ENCODE measurements at regions not wholly inside any gene's neighbourhood (a gene's known extent, or its start where the extent isn't known, plus 50 kb on each side); places are given as distances from the start of the nearest gene placed in this dataset.
"Not testable (repeated sequence)": the region's sequence is repeated elsewhere in the genome, so short reads cannot be mapped to it uniquely, and the experiment has no call there.

DNA sequence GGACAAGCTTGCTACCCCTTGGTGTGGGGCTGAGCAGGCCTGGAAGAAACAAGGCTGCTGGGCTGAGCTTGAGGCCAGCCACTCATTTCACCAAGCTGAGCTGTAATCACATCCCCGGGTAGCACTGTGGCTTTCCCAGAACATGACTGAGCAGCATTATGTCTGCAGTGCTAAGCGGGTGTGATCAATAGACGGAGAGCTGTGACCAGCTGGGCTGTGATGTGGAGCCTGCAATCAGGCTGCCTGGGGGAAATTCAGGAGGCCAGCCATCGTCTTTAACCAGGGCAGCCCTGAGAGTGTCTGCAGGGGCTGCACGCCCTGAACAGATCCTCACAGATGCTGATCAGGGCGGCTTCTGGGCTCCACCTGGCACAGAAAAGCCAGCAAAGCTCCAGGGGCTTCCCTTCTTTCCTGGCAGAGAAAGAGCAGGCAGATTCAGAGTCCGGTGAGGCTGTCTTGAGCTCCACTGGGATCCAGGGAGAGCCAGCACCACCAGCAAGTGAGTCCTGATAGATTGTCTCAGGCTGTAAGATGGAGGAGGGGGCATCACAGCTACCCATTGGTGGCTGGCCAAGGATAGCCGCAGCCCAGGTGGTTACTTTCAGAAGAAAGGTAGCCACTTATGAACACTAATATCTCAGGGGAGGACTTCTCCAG, 165.9 kb downstream of the NRN1 start:
- H3K36me3 Mint-ChIP-seq: peaks cover 1% of the 10 kb centered on the region
- peaks cover 4% of the 10 kb centered on the region for H3K4me1 Mint-ChIP-seq
- H3K27me3 Mint-ChIP-seq: peaks cover 13% of the 10 kb centered on the region
- DNase-seq (ENCODE audit: low spot score in 2 of 2): no peak
- H3K4me3 Mint-ChIP-seq: no peak overlapping the region
- no peak for ATAC-seq (ENCODE audit: low read depth)
- H3K9me3 Mint-ChIP-seq: peaks cover 2% of the 10 kb centered on the region
- no peak overlapping the region for H3K27ac Mint-ChIP-seq

DNA sequence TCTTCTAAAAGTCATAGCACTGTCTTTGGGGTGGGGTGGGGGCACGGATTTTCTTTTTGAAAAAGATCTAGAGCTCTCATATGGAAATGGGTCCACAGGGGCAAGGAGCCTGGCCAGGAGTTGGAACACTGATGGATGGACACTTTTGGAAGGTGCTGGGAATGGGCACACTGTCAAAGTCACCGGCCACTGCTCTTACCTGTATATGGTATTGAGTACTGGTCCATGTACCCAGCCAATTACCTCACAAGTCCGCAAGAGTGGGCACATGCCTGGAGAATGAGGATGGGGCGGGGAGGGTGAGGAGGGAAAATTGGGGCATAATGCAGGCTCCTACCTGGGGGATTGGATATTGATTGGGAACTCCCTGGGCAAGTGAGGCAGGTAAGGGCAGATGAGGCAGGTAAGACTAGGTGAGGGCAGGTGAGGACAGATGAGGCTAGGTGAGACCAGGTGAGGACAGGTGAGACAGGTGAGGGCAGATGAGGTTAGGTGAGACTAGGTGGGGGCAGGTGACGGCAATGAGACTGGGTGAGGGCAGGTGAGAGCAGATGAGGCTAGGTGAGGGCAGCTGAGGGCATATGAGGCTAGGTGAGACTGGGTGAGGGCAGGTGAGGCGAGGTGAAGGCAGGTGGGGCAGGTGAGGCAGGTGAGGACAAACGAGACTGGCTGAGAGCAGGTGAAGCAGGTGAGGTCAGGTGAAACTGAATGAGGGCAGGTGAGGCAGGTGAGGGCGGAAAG, 167.9 kb downstream of the NRN1 start:
- no peak overlapping the region for H3K27ac Mint-ChIP-seq
- peaks cover 13% of the 10 kb centered on the region for H3K27me3 Mint-ChIP-seq
- ATAC-seq (ENCODE audit: low read depth) (no peak), DNase-seq (ENCODE audit: low spot score in 2 of 2) (no peak)
- H3K4me3 Mint-ChIP-seq: no peak overlapping the region
- peaks cover 1% of the 10 kb centered on the region for H3K36me3 Mint-ChIP-seq
- H3K9me3 Mint-ChIP-seq: peaks cover 2% of the 10 kb centered on the region
- peaks cover 4% of the 10 kb centered on the region for H3K4me1 Mint-ChIP-seq

DNA sequence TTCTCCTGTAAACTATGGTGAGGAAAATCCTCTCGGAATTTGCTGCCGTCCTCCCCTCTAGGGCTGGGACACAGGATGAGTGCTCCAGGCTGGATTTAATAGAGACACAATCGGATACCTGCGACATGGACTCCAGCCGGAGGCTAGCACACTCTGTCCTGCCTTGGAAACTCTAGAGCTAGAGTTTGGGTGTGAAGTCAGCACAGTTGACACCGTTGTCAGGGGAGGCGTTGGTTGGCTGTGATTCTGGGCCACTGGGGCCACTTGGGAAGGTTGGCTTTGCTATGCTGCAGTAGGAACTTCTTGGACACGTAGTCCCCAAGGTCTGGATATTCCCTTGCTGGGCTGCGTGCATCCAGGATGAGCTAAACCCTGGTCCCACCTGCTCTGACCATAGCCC, 169.4 kb downstream of the NRN1 start:
- DNase-seq (ENCODE audit: low spot score in 2 of 2) (no peak), ATAC-seq (ENCODE audit: low read depth) (no peak)
- no peaks in the 10 kb centered on the region for H3K9me3 Mint-ChIP-seq
- no peaks in the 10 kb centered on the region for H3K36me3 Mint-ChIP-seq
- no peak overlapping the region for H3K4me3 Mint-ChIP-seq
- no peak overlapping the region for H3K27ac Mint-ChIP-seq
- H3K27me3 Mint-ChIP-seq: peaks cover 8% of the 10 kb centered on the region
- peaks cover 9% of the 10 kb centered on the region for H3K4me1 Mint-ChIP-seq

DNA sequence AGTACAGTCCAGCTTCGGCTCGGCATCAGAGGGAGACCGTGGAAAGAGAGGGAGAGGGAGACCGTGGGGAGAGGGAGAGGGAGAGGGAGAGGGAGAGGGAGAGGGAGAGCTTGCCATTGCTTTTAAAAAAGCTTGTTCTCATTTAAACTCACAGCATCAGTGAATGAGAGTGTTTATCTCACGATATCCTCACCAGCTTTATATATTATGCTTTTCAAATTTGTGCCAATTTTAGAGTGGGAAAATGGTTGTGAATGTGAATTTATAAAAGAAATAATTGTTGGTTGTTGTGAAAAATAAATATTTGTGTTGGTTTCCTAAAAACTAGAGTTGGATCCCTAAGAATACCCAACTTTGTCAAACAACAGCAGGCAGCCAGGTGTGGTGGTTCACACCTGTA, 170.1 kb downstream of the NRN1 start:
- H3K27me3 Mint-ChIP-seq; H3K27ac Mint-ChIP-seq; H3K4me3 Mint-ChIP-seq; H3K36me3 Mint-ChIP-seq; DNase-seq (ENCODE audit: low spot score in 2 of 2); ATAC-seq (ENCODE audit: low read depth); H3K9me3 Mint-ChIP-seq: not testable (repeated sequence)
- peaks cover 15% of the 10 kb centered on the region for H3K4me1 Mint-ChIP-seq

DNA sequence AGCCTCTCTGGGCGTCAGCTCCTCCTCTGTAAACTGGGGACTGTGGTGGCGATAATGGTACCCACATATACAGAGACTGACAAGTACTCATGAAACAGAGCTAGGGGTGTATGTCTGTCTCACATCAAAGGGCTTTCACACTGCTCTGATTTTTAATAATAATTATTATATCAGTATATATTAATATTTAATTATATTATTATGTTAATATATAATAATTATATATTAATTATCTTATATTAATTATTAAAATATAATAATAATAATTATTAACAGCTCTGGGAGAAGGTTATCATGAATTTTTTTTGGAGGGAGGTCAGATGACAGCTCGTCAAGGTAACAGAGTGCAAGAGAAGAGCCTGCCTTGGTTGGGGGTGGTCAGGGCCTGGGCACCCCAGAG, 173.6 kb downstream of the NRN1 start:
- H3K4me3 Mint-ChIP-seq: no peak overlapping the region

DNA sequence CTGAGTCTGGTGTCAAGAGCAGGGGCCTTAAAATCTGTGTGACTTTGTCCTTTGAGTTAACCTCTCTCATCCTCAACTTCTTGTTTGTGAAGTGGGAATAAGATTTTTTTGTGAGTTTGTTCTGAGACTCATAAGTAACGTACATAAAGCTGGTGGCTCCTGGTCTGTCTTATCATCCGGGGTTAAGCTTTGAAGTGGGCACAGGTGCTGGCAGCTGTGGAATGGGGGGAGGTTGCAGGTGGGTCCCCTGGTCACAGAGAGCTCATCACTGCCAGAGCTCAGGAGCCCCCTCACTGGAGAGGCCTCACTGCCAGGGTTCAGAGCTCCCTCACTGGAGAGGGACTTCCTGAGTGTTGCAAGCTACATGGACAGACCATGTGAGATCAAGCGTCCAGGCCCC, 174.1 kb downstream of the NRN1 start:
- Mint-ChIP-seq H3K4me3 (peak overlapping the region; percentile 8), H3K27ac (peak overlapping the region; percentile 83), H3K9me3 (no peaks in the 10 kb centered on the region), H3K4me1 (peaks cover 16% of the 10 kb centered on the region), H3K27me3 (no peaks in the 10 kb centered on the region), H3K36me3 (no peaks in the 10 kb centered on the region)
- ATAC-seq (ENCODE audit: low read depth) (no peak), DNase-seq (ENCODE audit: low spot score in 2 of 2) (no peak)

More for the DNA sequence above, 173.6 kb downstream of the NRN1 start:
- H3K4me1 Mint-ChIP-seq: peaks cover 16% of the 10 kb centered on the region
- ATAC-seq (ENCODE audit: low read depth) (no peak), DNase-seq (ENCODE audit: low spot score in 2 of 2) (no peak)
- no peaks in the 10 kb centered on the region for H3K27me3 Mint-ChIP-seq
- H3K9me3 Mint-ChIP-seq: no peaks in the 10 kb centered on the region
- H3K27ac Mint-ChIP-seq: no peak overlapping the region
- H3K36me3 Mint-ChIP-seq: no peaks in the 10 kb centered on the region

DNA sequence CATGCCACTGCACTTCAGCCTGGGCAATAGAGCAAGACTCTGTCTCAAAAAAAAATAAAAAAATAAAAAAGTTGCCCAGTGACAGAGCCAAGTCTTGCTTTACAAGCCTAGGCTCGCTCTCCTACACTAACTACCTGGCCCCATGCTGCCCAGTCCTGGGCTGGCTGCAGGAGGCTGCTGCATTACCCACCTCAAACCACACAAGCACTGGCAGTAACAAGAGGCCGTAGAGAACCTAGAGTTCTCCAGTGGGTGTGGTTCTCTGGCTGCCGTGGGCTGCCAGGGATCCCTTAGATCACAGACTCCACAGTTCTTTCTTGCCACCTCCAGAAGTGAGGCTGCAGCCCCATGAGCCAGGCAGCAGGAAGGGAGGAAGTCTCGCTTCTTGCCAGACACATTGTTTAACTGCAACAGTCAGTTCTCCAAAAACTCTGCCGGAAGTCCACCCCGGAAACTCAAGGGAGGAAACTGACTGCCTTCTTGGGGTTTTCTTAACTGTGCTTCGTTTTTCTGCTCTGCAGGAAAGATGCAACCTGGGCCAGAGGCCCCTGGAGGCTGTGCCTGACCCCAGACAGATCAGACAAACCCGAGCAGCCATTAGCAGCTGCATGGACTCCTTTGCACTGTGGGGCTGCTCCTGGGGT, 175.4 kb downstream of the NRN1 start:
- not testable (repeated sequence) for H3K36me3 Mint-ChIP-seq, H3K9me3 Mint-ChIP-seq, H3K27me3 Mint-ChIP-seq
- ATAC-seq (ENCODE audit: low read depth) (peak; percentile 90), DNase-seq (ENCODE audit: low spot score in 2 of 2) (peak in 1 of 2 donors; percentile 28)
- Mint-ChIP-seq H3K27ac (peak overlapping the region; percentile 83), H3K4me1 (peaks cover 16% of the 10 kb centered on the region), H3K4me3 (peak overlapping the region; percentile 57)

DNA sequence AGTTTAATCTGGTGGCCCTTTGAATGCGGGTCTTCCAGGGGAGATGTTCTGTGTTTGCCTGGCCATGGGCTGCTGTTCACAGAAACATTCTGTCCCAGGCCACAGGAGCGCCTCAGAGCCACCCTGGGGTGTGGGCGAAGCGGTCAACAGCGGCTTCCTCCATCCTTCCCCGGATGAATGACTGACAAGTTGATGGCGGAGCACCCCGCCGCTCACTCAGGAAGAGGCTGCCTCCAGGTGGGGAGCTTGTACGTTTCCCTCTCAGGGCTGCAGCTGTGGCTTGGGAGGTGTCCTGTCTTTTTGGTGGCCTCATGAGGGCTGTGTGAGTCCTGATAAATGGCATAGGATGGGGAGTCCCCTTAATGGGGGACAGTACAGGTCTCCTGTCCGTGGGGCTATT, 178.4 kb downstream of the NRN1 start:
- DNase-seq (ENCODE audit: low spot score in 2 of 2): no peak
- Mint-ChIP-seq H3K9me3 (no peaks in the 10 kb centered on the region), H3K27me3 (no peaks in the 10 kb centered on the region), H3K27ac (no peak overlapping the region), H3K4me3 (no peak overlapping the region), H3K4me1 (peaks cover 19% of the 10 kb centered on the region), H3K36me3 (no peaks in the 10 kb centered on the region)
- ATAC-seq (ENCODE audit: low read depth): no peak

DNA sequence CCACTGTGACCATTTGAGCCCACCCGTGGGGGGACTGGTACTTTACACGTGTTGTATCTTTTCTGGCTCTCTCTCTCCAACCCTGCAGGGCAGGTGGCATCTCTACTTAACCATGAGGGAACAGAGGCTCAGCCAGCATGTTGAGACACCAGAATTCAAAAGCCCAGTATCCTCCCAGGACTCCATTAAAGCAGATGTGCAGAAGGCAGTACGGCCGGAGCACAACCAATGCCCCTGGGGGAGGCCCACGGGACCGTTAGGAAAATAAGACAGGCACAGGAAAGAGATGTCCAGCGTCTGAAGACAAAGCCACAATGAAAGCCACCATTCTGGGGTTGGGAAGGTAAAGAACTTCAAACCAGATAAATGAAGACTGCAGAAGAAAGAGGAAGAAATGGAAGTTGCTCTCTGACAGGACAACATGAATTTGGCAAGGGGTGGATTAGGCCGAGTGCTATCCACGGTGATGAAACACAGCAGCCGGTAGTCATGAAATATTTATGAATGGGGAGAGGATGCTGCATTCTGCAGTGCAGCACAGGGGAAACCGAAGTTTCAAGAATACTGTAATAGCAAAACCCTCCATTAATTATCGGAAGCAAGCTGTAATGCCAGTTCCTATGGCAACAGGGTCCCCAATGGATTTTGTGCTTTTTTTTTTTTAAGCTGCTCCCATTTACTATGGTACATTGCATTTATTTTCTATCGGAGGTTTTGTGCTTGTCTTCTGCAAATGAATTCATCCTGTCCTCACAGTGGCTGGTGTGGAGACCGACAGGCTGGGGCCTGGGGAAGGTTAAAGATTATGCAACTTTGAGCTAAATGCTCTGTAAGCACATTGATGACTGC, 179.4 kb downstream of the NRN1 start:
- Mint-ChIP-seq H3K27me3 (no peaks in the 10 kb centered on the region), H3K4me1 (peaks cover 14% of the 10 kb centered on the region), H3K9me3 (peaks cover 1% of the 10 kb centered on the region), H3K27ac (no peak overlapping the region), H3K36me3 (no peaks in the 10 kb centered on the region), H3K4me3 (no peak overlapping the region)
- DNase-seq (ENCODE audit: low spot score in 2 of 2): no peak
- no peak for ATAC-seq (ENCODE audit: low read depth)

DNA sequence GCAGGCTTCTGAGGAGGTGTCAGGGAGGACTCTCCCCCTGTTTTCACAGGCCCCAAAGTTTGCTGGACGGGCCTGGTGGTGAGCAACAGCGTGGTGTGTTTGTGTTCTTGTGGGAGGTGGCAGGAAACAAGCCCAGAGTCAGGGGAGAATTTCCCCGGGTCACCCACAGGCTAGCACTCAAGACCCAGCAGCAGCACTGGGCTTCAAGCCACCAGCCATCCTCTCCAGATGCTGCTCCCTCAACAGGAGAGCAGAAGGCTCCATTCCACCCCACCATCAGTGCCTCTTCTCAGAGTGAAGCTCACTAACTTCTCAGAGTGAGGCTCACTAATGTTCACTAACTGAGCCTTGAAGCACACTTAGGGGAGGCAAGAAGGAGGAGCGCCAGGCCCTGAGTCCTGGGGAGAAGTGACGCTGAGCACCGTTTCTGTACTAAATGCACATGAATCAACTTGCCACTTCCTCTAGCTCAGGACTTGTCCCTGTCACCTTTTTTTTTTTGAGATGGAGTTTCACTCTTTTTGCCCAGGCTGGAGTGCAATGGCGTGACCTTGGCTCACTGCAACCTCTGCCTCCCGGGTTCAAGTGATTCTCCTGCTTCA, 182.2 kb downstream of the NRN1 start:
- DNase-seq (ENCODE audit: low spot score in 2 of 2); H3K27ac Mint-ChIP-seq; H3K9me3 Mint-ChIP-seq; H3K27me3 Mint-ChIP-seq; H3K36me3 Mint-ChIP-seq; H3K4me1 Mint-ChIP-seq; ATAC-seq (ENCODE audit: low read depth); H3K4me3 Mint-ChIP-seq: not testable (repeated sequence)
